PC-9 (cell line): ENCODE measurements at regions not wholly inside any gene's neighbourhood (a gene's known extent, or its start where the extent isn't known, plus 50 kb on each side); places are given as distances from the start of the nearest gene placed in this dataset.

ENCODE experiments used
- EZH2 ChIP-seq: fragments of 200-600 bp; sonication (generic); IDR thresholded peaks from 2 replicates; pipeline ENCODE4 v1.8.0; 2017; ENCODE audit warnings: antibody characterized with exemption, low read depth
- TF ChIP-seq, protein P1 (sequence below): fragments of 200-600 bp; sonication (generic); conservative IDR thresholded peaks from 2 replicates; pipeline ENCODE4 v1.6.1; 2017; ENCODE audit warnings: mixed run types, antibody characterized with exemption, mild to moderate bottlenecking, moderate library complexity

DNA sequence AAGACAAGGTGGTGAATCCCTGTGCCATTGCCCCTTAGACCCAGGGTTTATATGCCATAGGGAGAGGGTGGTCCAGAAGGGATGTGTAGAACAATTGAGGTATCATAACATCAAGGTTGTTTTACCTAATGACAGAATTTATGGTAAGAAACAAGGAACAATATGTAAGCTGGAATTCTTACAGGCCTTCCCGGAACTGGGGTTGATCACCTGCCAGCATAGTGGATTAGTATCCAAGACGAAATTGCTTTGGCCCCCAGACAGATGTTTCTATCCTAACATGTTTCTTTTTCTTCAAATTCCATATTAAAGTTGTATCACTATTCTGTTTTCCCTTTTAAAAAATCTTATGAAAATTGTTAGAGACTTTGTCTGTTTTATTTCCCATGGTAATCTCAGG, 343.8 kb upstream of the ANO3 start:
- TF ChIP-seq, protein P1, sequence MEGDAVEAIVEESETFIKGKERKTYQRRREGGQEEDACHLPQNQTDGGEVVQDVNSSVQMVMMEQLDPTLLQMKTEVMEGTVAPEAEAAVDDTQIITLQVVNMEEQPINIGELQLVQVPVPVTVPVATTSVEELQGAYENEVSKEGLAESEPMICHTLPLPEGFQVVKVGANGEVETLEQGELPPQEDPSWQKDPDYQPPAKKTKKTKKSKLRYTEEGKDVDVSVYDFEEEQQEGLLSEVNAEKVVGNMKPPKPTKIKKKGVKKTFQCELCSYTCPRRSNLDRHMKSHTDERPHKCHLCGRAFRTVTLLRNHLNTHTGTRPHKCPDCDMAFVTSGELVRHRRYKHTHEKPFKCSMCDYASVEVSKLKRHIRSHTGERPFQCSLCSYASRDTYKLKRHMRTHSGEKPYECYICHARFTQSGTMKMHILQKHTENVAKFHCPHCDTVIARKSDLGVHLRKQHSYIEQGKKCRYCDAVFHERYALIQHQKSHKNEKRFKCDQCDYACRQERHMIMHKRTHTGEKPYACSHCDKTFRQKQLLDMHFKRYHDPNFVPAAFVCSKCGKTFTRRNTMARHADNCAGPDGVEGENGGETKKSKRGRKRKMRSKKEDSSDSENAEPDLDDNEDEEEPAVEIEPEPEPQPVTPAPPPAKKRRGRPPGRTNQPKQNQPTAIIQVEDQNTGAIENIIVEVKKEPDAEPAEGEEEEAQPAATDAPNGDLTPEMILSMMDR: no peak
- no peak for TF ChIP-seq EZH2
